IMR-90 (cell line): ENCODE measurements at regions not wholly inside any gene's neighbourhood (a gene's known extent, or its start where the extent isn't known, plus 50 kb on each side); places are given as distances from the start of the nearest gene placed in this dataset.

Experiments used
- ATAC-seq: fragments of 200-7000 bp; cut with Tn5 transposase; 2 replicates; pipeline ENCODE4 v1.9.1; 2020; ENCODE audit warnings: low read depth, mild to moderate bottlenecking, moderate library complexity
- BruUV-seq: library from RNA; stranded (reverse); fragments of 400-500 nt; replicated peaks from 2 replicates; lab custom pipeline; 2021; lab: Mats Ljungman, UMichigan
- CTCF ChIA-PET: fragments of 300-600 bp; formaldehyde crosslinking; extraction: SDS; loops from one replicate; lab custom pipeline; 2021; ENCODE audit warnings: antibody characterized with exemption; lab: Yijun Ruan, JAX
- POLR2A ChIA-PET: fragments of 300-600 bp; sonication (Branson Sonifier 250); formaldehyde crosslinking; loops from one replicate; lab custom pipeline; 2022; ENCODE audit warnings: antibody characterized with exemption; ENCODE audit not compliant: unreplicated experiment; lab: Charles Lee
- DNase-seq: peaks from one replicate; pipeline ENCODE4 v3.0.0; 2013
- H2AFZ ChIP-seq: replicated peaks from 2 replicates; pipeline ENCODE3; 2013; ENCODE audit warnings: low read length, mild to moderate bottlenecking; ENCODE audit not compliant: poor library complexity
- H2AK5ac ChIP-seq: 2 replicates; pipeline ENCODE4 v1.6.1; 2013; ENCODE audit warnings: low read depth, low read length, inconsistent platforms
- H2AK9ac ChIP-seq: replicated peaks from 2 replicates; pipeline ENCODE3; 2013; ENCODE audit warnings: mild to moderate bottlenecking, low read depth, low read length, moderate library complexity; ENCODE audit not compliant: poor library complexity
- H2BK120ac ChIP-seq: 2 replicates; pipeline ENCODE4 v1.6.1; 2013; ENCODE audit warnings: low read depth, low read length, inconsistent platforms
- H2BK15ac ChIP-seq: 3 replicates; pipeline ENCODE4 v1.6.1; 2013; ENCODE audit warnings: low read depth, low read length, inconsistent platforms
- H2BK20ac ChIP-seq: 2 replicates; pipeline ENCODE4 v1.6.1; 2013; ENCODE audit warnings: low read depth, mild to moderate bottlenecking, inconsistent platforms, low read length, moderate library complexity
- H2BK5ac ChIP-seq: 2 replicates; pipeline ENCODE4 v1.6.1; 2013; ENCODE audit warnings: mild to moderate bottlenecking, low read depth, low read length, inconsistent platforms; ENCODE audit not compliant: poor library complexity, severe bottlenecking
- H3K14ac ChIP-seq: replicated peaks from 2 replicates; pipeline ENCODE4 v1.6.1; 2013; ENCODE audit warnings: low read depth, low read length, inconsistent platforms
- H3K18ac ChIP-seq: 2 replicates; pipeline ENCODE4 v1.6.1; 2013; ENCODE audit warnings: low read depth, low read length, control low read depth
- H3K23ac ChIP-seq: 2 replicates; pipeline ENCODE4 v1.6.1; 2013; ENCODE audit warnings: low read depth, low read length, inconsistent platforms
- H3K27ac ChIP-seq: 2 replicates; pipeline ENCODE4 v1.5.1; 2013; ENCODE audit warnings: mild to moderate bottlenecking, control low read depth, low read length; ENCODE audit not compliant: insufficient read depth
- H3K27me3 ChIP-seq: 2 replicates; pipeline ENCODE4 v1.6.1; 2013; ENCODE audit warnings: low read length; ENCODE audit not compliant: control insufficient read depth, insufficient read depth
- H3K36me3 ChIP-seq: 2 replicates; pipeline ENCODE4 v1.6.1; 2013; ENCODE audit warnings: low read length, mixed read lengths; ENCODE audit not compliant: control insufficient read depth, insufficient read depth
- H3K4ac ChIP-seq: 2 replicates; pipeline ENCODE4 v1.6.1; 2013; ENCODE audit warnings: low read depth, low read length, inconsistent platforms
- H3K4me1 ChIP-seq: 2 replicates; pipeline ENCODE4 v1.6.1; 2013; ENCODE audit warnings: low read length, mixed read lengths; ENCODE audit not compliant: control insufficient read depth, insufficient read depth
- H3K4me2 ChIP-seq: 2 replicates; pipeline ENCODE4 v1.6.1; 2013; ENCODE audit warnings: low read depth, mild to moderate bottlenecking, control low read depth, low read length, moderate library complexity
- H3K4me3 ChIP-seq: 2 replicates; pipeline ENCODE4 v1.5.1; 2013; ENCODE audit warnings: low read depth, mild to moderate bottlenecking, control low read depth, low read length, moderate library complexity; ENCODE audit not compliant: insufficient read depth
- H3K56ac ChIP-seq: 2 replicates; pipeline ENCODE4 v1.6.1; 2013; ENCODE audit warnings: low read length, inconsistent platforms; ENCODE audit not compliant: insufficient read depth; ENCODE audit errors: extremely low read depth
- H3K79me1 ChIP-seq, 2 experiments: 2 replicates each; pipeline ENCODE4 v1.6.1; 2013; ENCODE audit warnings: low read length in 2 of 2, inconsistent platforms in 1 of 2, low read depth in 1 of 2
- H3K9ac ChIP-seq: 2 replicates; pipeline ENCODE4 v1.6.1; 2013; ENCODE audit warnings: low read depth, low read length, control low read depth
- H3K9me1 ChIP-seq: 2 replicates; pipeline ENCODE4 v1.6.1; 2013; ENCODE audit warnings: low read length, inconsistent platforms; ENCODE audit not compliant: insufficient read depth
- H3K9me3 ChIP-seq: 2 replicates; pipeline ENCODE4 v1.6.1; 2013; ENCODE audit warnings: low read length; ENCODE audit not compliant: control insufficient read depth, insufficient read depth
- H4K20me1 ChIP-seq: 2 replicates; pipeline ENCODE4 v1.6.1; 2013; ENCODE audit warnings: low read length, inconsistent platforms; ENCODE audit not compliant: insufficient read depth
- H4K5ac ChIP-seq: 2 replicates; pipeline ENCODE4 v1.6.1; 2013; ENCODE audit warnings: mild to moderate bottlenecking, low read depth, low read length, control low read depth
- H4K8ac ChIP-seq, 2 experiments: 2 replicates each; pipeline ENCODE4 v1.6.1; 2013; ENCODE audit warnings: low read depth in 2 of 2, low read length in 2 of 2, control low read depth in 1 of 2, inconsistent platforms in 1 of 2
- H4K91ac ChIP-seq: 2 replicates; pipeline ENCODE4 v1.6.1; 2013; ENCODE audit warnings: low read depth, low read length, inconsistent platforms; ENCODE audit not compliant: insufficient read depth
- CEBPB ChIP-seq: IDR thresholded peaks from 2 replicates; pipeline ENCODE4 v1.6.1; 2012; ENCODE audit warnings: low read depth, low read length, improper control_type of control experiment
- CHD1 ChIP-seq: IDR thresholded peaks from 2 replicates; pipeline ENCODE4 v1.6.1; 2012; ENCODE audit warnings: low read depth, low read length, improper control_type of control experiment
- CTCF ChIP-seq: conservative IDR thresholded peaks from 2 replicates; pipeline ENCODE4 v1.5.1; 2012; ENCODE audit warnings: mild to moderate bottlenecking, low read depth, low read length, improper control_type of control experiment
- MAZ ChIP-seq: IDR thresholded peaks from 2 replicates; pipeline ENCODE4 v1.6.1; 2012; ENCODE audit warnings: low read depth, mild to moderate bottlenecking, low read length, improper control_type of control experiment, moderate library complexity, borderline replicate concordance
- MXI1 ChIP-seq: IDR thresholded peaks from 2 replicates; pipeline ENCODE4 v1.6.1; 2012; ENCODE audit warnings: low read depth, mild to moderate bottlenecking, low read length, moderate library complexity, borderline replicate concordance
- NFE2L2 ChIP-seq: fragments of 150-350 bp; IDR thresholded peaks from 2 replicates; pipeline ENCODE4 v1.6.1; 2016; ENCODE audit warnings: low read depth, mild to moderate bottlenecking, low read length
- POLR2A ChIP-seq: IDR thresholded peaks from 2 replicates; pipeline ENCODE4 v1.6.1; 2012; ENCODE audit warnings: mild to moderate bottlenecking, low read depth, low read length
- RAD21 ChIP-seq: IDR thresholded peaks from 2 replicates; pipeline ENCODE4 v1.6.1; 2012; ENCODE audit warnings: low read length, improper control_type of control experiment
- WGBS, 2 experiments: methylation state at CpG; one replicate each; pipeline versions ENCODE4 v1.1.5 to v1.1.7; 2013; ENCODE audit warnings: missing lambda C conversion rate in 2 of 2; ENCODE audit not compliant: insufficient read length in 1 of 2; ENCODE audit errors: extremely low coverage in 2 of 2; 5-methylcytosine and 5-hydroxymethylcytosine counted together
- dilution Hi-C: fragments of 300-500 bp; cut with HindIII; formaldehyde crosslinking; loops from one replicate; pipeline ENCODE4 v1.14.3; 2018; ENCODE audit warnings: low sequenced_read_pairs; ENCODE audit not compliant: unreplicated experiment
- in situ Hi-C: fragments of 300-500 bp; cut with MboI; formaldehyde crosslinking; loops from 3 replicates; pipeline ENCODE4 v1.14.3; 2019; ENCODE audit warnings: low sequenced_read_pairs, inconsistent platforms, mixed read lengths
- intact Hi-C: fragments of 100-400 bp; cut with micrococcal nuclease; formaldehyde crosslinking; loops from 2 replicates; pipeline ENCODE4 v1.10.0; 2022
- TF ChIP-seq, protein P1 (sequence below): fragments of 150-350 bp; IDR thresholded peaks from 2 replicates; pipeline ENCODE4 v1.6.1; 2017; ENCODE audit warnings: mild to moderate bottlenecking, antibody characterized with exemption, low read length, low read depth

GRCh38 chr5:169433221-169433651 lies 132.3 kb upstream of the SLIT3 start:
- 45% methylated on average over 5 of the region's 5 CpGs; no CpG with 5 or more reads in 1 of the 2 experiments for WGBS, 2 experiments
- TF ChIP-seq NFE2L2 (no peak), MAZ (no peak), CEBPB (no peak), CHD1 (no peak), MXI1 (no peak), POLR2A (no peak), CTCF (no peak), RAD21 (no peak)
- TF ChIP-seq, protein P1, sequence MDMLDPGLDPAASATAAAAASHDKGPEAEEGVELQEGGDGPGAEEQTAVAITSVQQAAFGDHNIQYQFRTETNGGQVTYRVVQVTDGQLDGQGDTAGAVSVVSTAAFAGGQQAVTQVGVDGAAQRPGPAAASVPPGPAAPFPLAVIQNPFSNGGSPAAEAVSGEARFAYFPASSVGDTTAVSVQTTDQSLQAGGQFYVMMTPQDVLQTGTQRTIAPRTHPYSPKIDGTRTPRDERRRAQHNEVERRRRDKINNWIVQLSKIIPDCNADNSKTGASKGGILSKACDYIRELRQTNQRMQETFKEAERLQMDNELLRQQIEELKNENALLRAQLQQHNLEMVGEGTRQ = no peak
- Histone ChIP-seq H3K27me3 (no peaks in the 10 kb centered on the region), H4K5ac (no peak overlapping the region), H3K9me1 (no peaks in the 10 kb centered on the region), H3K9me3 (no peaks in the 10 kb centered on the region), H3K9ac (no peak overlapping the region), H2AK5ac (no peak overlapping the region), H4K91ac (no peak overlapping the region), H3K36me3 (no peaks in the 10 kb centered on the region), H3K4me1 (no peaks in the 10 kb centered on the region), H2BK120ac (no peak overlapping the region), H2AFZ (no peak overlapping the region), H3K4ac (no peak overlapping the region), H4K20me1 (no peaks in the 10 kb centered on the region), H2BK20ac (no peak overlapping the region), H3K4me2 (no peak overlapping the region), H3K18ac (no peak overlapping the region), H2BK5ac (no peak overlapping the region), H4K8ac (no peak overlapping the region), H3K4me3 (no peak overlapping the region), H3K56ac (no peak overlapping the region), H3K27ac (no peak overlapping the region), H3K14ac (no peak overlapping the region), H3K23ac (no peak overlapping the region), H3K79me1 (no peaks in the 10 kb centered on the region), H2AK9ac (no peak overlapping the region), H2BK15ac (no peak overlapping the region)
- intact Hi-C loops = no loop called here
- POLR2A ChIA-PET = no interaction called here
- DNase-seq (no peak), ATAC-seq (no peak)
- dilution Hi-C loops = no loop called here
- CTCF ChIA-PET = no interaction called here
- no TSS peak for BruUV-seq
- in situ Hi-C loops = no loop called here
